ENCODE measurements at regions not wholly inside any gene's neighbourhood (a gene's known extent, or its start where the extent isn't known, plus 50 kb on each side); places are given as distances from the start of the nearest gene placed in this dataset.

GRCh38 chr6:170022827-170023619, 267.9 kb downstream of the DLL1 start:
- H3K4me1 ChIP-seq (ENCODE audit: insufficient read depth, low read length): peaks cover 3% of the 10 kb centered on the region; the same call in 1 of the 2 replicates
- no peaks in the 10 kb centered on the region; the same call in 1 of the 2 replicates for H3K27me3 ChIP-seq (ENCODE audit: insufficient read depth, low read length)
- no peak overlapping the region for H3K4me3 ChIP-seq (ENCODE audit: low read length)
- H3K27ac ChIP-seq (ENCODE audit: low read length): no peak overlapping the region
- no peaks in the 10 kb centered on the region for H3K36me3 ChIP-seq (ENCODE audit: insufficient read depth, low read depth, low read length)
- H3K9me3 ChIP-seq (ENCODE audit: insufficient read depth, low read depth, low read length): no peaks in the 10 kb centered on the region
- H3K9ac ChIP-seq (ENCODE audit: low read depth, low read length): no peak overlapping the region

- no peak overlapping the region for H3K4me3 ChIP-seq (ENCODE audit: low read length)
- H3K27ac ChIP-seq (ENCODE audit: low read length): no peak overlapping the region
- H3K9me3 ChIP-seq (ENCODE audit: insufficient read depth, low read depth, low read length): no peaks in the 10 kb centered on the region
- peaks cover 3% of the 10 kb centered on the region; the same call in 1 of the 2 replicates for H3K4me1 ChIP-seq (ENCODE audit: insufficient read depth, low read length)
- no peak overlapping the region for H3K9ac ChIP-seq (ENCODE audit: low read depth, low read length)
- H3K27me3 ChIP-seq (ENCODE audit: insufficient read depth, low read length): no peaks in the 10 kb centered on the region; the same call in none of the 2 replicates
- no peaks in the 10 kb centered on the region for H3K36me3 ChIP-seq (ENCODE audit: insufficient read depth, low read depth, low read length)
Measured at GRCh38 chr6:170022291-170022722, 268.6 kb downstream of the DLL1 start.

GRCh38 chr6:170021579-170021978, 269.3 kb downstream of the DLL1 start:
- no peaks in the 10 kb centered on the region for H3K9me3 ChIP-seq (ENCODE audit: insufficient read depth, low read depth, low read length)
- H3K4me1 ChIP-seq (ENCODE audit: insufficient read depth, low read length): peaks cover 3% of the 10 kb centered on the region; the same call in 1 of the 2 replicates
- H3K27ac ChIP-seq (ENCODE audit: low read length): no peak overlapping the region
- H3K36me3 ChIP-seq (ENCODE audit: insufficient read depth, low read depth, low read length): no peaks in the 10 kb centered on the region
- H3K4me3 ChIP-seq (ENCODE audit: low read length): no peak overlapping the region
- no peak overlapping the region for H3K9ac ChIP-seq (ENCODE audit: low read depth, low read length)
- H3K27me3 ChIP-seq (ENCODE audit: insufficient read depth, low read length): peaks cover 3% of the 10 kb centered on the region

- Histone ChIP-seq H3K4me1 (ENCODE audit: insufficient read depth, low read length) (no peaks in the 10 kb centered on the region), H3K4me3 (ENCODE audit: low read length) (no peak overlapping the region), H3K27ac (ENCODE audit: low read length) (no peak overlapping the region), H3K9me3 (ENCODE audit: insufficient read depth, low read depth, low read length) (no peaks in the 10 kb centered on the region), H3K36me3 (ENCODE audit: insufficient read depth, low read depth, low read length) (no peaks in the 10 kb centered on the region), H3K27me3 (ENCODE audit: insufficient read depth, low read length) (peaks cover 3% of the 10 kb centered on the region), H3K9ac (ENCODE audit: low read depth, low read length) (no peak overlapping the region)
Measured at GRCh38 chr6:170019818-170020583, 268.6 kb downstream of the ERMARD start.

- H3K9me3 ChIP-seq (ENCODE audit: insufficient read depth, low read depth, low read length): no peaks in the 10 kb centered on the region
- no peak overlapping the region for H3K27ac ChIP-seq (ENCODE audit: low read length)
- H3K27me3 ChIP-seq (ENCODE audit: insufficient read depth, low read length): peaks cover 3% of the 10 kb centered on the region
- H3K4me3 ChIP-seq (ENCODE audit: low read length): no peak overlapping the region
- no peaks in the 10 kb centered on the region for H3K4me1 ChIP-seq (ENCODE audit: insufficient read depth, low read length)
- H3K36me3 ChIP-seq (ENCODE audit: insufficient read depth, low read depth, low read length): no peaks in the 10 kb centered on the region
- no peak overlapping the region for H3K9ac ChIP-seq (ENCODE audit: low read depth, low read length)
Measured at GRCh38 chr6:170018936-170019817, 267.8 kb downstream of the ERMARD start.

GRCh38 chr6:170018422-170018935, 267.1 kb downstream of the ERMARD start:
- no peaks in the 10 kb centered on the region for H3K36me3 ChIP-seq (ENCODE audit: insufficient read depth, low read depth, low read length)
- peaks cover 3% of the 10 kb centered on the region for H3K27me3 ChIP-seq (ENCODE audit: insufficient read depth, low read length)
- no peaks in the 10 kb centered on the region for H3K9me3 ChIP-seq (ENCODE audit: insufficient read depth, low read depth, low read length)
- no peaks in the 10 kb centered on the region for H3K4me1 ChIP-seq (ENCODE audit: insufficient read depth, low read length)
- no peak overlapping the region for H3K27ac ChIP-seq (ENCODE audit: low read length)
- no peak overlapping the region for H3K9ac ChIP-seq (ENCODE audit: low read depth, low read length)
- no peak overlapping the region for H3K4me3 ChIP-seq (ENCODE audit: low read length)

- Histone ChIP-seq H3K36me3 (ENCODE audit: insufficient read depth, low read depth, low read length) (no peaks in the 10 kb centered on the region), H3K9ac (ENCODE audit: low read depth, low read length) (no peak overlapping the region), H3K27ac (ENCODE audit: low read length) (no peak overlapping the region), H3K27me3 (ENCODE audit: insufficient read depth, low read length) (peaks cover 3% of the 10 kb centered on the region), H3K4me1 (ENCODE audit: insufficient read depth, low read length) (no peaks in the 10 kb centered on the region), H3K4me3 (ENCODE audit: low read length) (no peak overlapping the region), H3K9me3 (ENCODE audit: insufficient read depth, low read depth, low read length) (no peaks in the 10 kb centered on the region)
Measured at GRCh38 chr6:170017603-170018320, 266.3 kb downstream of the ERMARD start.

- Histone ChIP-seq H3K27me3 (ENCODE audit: insufficient read depth, low read length) (peaks cover 3% of the 10 kb centered on the region), H3K9ac (ENCODE audit: low read depth, low read length) (no peak overlapping the region), H3K4me3 (ENCODE audit: low read length) (no peak overlapping the region), H3K9me3 (ENCODE audit: insufficient read depth, low read depth, low read length) (no peaks in the 10 kb centered on the region), H3K4me1 (ENCODE audit: insufficient read depth, low read length) (no peaks in the 10 kb centered on the region), H3K36me3 (ENCODE audit: insufficient read depth, low read depth, low read length) (no peaks in the 10 kb centered on the region), H3K27ac (ENCODE audit: low read length) (no peak overlapping the region)
Measured at GRCh38 chr6:170013815-170014214, 262.4 kb downstream of the ERMARD start.

- Histone ChIP-seq H3K27ac (ENCODE audit: low read length) (no peak overlapping the region), H3K4me1 (ENCODE audit: insufficient read depth, low read length) (peaks cover 13% of the 10 kb centered on the region), H3K27me3 (ENCODE audit: insufficient read depth, low read length) (peaks cover 5% of the 10 kb centered on the region; the same call in 1 of the 2 replicates), H3K36me3 (ENCODE audit: insufficient read depth, low read depth, low read length) (no peaks in the 10 kb centered on the region), H3K4me3 (ENCODE audit: low read length) (no peak overlapping the region), H3K9ac (ENCODE audit: low read depth, low read length) (no peak overlapping the region), H3K9me3 (ENCODE audit: insufficient read depth, low read depth, low read length) (no peaks in the 10 kb centered on the region)
Measured at GRCh38 chr6:170012037-170012330, 260.6 kb downstream of the ERMARD start.

GRCh38 chr6:170011204-170012036, 260.0 kb downstream of the ERMARD start:
- H3K4me1 ChIP-seq (ENCODE audit: insufficient read depth, low read length): peaks cover 19% of the 10 kb centered on the region

More at GRCh38 chr6:170011204-170012036, 260.0 kb downstream of the ERMARD start:
- no peaks in the 10 kb centered on the region for H3K9me3 ChIP-seq (ENCODE audit: insufficient read depth, low read depth, low read length)
- H3K36me3 ChIP-seq (ENCODE audit: insufficient read depth, low read depth, low read length): no peaks in the 10 kb centered on the region
- no peak overlapping the region for H3K9ac ChIP-seq (ENCODE audit: low read depth, low read length)
- no peak overlapping the region for H3K27ac ChIP-seq (ENCODE audit: low read length)
- H3K27me3 ChIP-seq (ENCODE audit: insufficient read depth, low read length): peaks cover 9% of the 10 kb centered on the region; the same call in 1 of the 2 replicates
- no peak overlapping the region for H3K4me3 ChIP-seq (ENCODE audit: low read length)

All from iPS-20b (cell line).